ENCODE measurements at regions not wholly inside any gene's neighbourhood (a gene's known extent, or its start where the extent isn't known, plus 50 kb on each side); places are given as distances from the start of the nearest gene placed in this dataset.
A peak's percentile ranks its signal among the peaks of the same experiment; 100 is the strongest.

DNA sequence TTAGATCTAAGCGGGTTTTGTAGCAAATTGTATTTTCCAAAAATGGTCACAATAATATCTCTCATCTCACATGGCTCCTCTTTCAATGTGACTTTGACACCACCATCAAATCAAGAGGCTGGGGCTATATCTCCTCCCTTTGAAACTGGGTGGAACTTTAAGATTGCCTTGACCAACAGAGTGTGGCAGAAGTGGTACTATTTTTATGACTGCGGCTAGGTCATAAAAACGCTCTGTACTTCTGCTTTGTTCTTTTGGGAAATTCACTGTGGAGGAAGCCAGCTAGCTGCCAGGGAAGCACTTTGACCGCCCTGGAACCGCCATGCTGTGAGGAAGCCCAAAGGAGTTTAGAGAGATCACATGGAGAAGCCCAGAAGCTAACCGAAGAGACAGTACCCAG is 50.7 kb upstream of the ACOT11 start:
- no peak overlapping the region for H3K27ac ChIP-seq
- peaks cover 18% of the 10 kb centered on the region; the same call in 1 of the 2 replicates for H3K27me3 ChIP-seq
- H3K36me3 ChIP-seq: no peaks in the 10 kb centered on the region
- H3K4me1 ChIP-seq: no peaks in the 10 kb centered on the region
- no peaks in the 10 kb centered on the region for H3K9me3 ChIP-seq (replicated peaks)
- DNase-seq: no peak
- H3K4me3 ChIP-seq: no peak overlapping the region

DNA sequence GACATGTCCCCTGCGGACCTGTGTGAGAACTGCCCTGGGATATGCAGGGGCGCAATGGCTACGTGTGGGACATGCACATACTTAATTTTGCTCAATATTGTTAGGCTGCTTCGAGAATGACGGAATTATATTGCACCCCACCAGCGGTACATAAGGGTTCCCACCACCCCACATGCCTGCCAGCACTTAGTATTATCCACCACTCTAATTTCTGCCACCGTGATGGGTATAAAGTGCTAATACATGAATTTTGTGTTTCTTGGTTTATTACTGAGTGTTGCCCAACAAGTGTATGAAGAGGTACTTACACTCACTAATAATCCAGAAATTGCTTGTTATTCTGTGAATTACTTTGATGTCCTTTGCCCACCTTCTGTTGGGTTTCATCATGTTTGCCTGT is 52.1 kb upstream of the ACOT11 start:
- no peak for DNase-seq
- no peak overlapping the region for H3K4me3 ChIP-seq
- no peaks in the 10 kb centered on the region for H3K36me3 ChIP-seq
- H3K4me1 ChIP-seq: no peaks in the 10 kb centered on the region
- no peaks in the 10 kb centered on the region for H3K9me3 ChIP-seq (replicated peaks)
- peaks cover 17% of the 10 kb centered on the region; the same call in 1 of the 2 replicates for H3K27me3 ChIP-seq
- H3K27ac ChIP-seq: no peak overlapping the region

DNA sequence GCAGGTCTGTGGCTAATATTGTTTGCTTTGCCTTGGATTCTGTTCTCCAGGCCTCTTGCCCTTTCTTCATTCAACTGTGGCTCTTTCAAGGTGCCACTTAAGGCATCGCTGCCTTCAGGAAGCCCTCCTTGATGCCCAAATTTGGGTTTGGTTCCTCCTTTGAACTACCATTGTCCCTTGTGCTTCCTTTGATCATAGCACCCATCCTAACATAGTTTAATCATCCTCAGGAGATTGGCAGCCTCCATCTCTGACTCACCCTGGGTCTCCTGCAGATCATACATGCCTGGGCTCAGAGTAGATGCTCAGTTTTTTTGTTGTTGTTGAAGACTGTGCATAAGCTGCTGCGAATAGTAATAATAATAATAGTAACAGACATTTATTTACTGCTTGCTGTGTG is 54.4 kb upstream of the ACOT11 start:
- Histone ChIP-seq H3K27me3 (peaks cover 4% of the 10 kb centered on the region; the same call in 1 of the 2 replicates), H3K4me1 (0 out of 2 replicates have a peak, but pooled peaks cover 3% of the 10 kb centered on the region), H3K9me3 (replicated peaks) (no peaks in the 10 kb centered on the region), H3K4me3 (no peak overlapping the region), H3K36me3 (no peaks in the 10 kb centered on the region), H3K27ac (no peak overlapping the region)
- no peak for DNase-seq

DNA sequence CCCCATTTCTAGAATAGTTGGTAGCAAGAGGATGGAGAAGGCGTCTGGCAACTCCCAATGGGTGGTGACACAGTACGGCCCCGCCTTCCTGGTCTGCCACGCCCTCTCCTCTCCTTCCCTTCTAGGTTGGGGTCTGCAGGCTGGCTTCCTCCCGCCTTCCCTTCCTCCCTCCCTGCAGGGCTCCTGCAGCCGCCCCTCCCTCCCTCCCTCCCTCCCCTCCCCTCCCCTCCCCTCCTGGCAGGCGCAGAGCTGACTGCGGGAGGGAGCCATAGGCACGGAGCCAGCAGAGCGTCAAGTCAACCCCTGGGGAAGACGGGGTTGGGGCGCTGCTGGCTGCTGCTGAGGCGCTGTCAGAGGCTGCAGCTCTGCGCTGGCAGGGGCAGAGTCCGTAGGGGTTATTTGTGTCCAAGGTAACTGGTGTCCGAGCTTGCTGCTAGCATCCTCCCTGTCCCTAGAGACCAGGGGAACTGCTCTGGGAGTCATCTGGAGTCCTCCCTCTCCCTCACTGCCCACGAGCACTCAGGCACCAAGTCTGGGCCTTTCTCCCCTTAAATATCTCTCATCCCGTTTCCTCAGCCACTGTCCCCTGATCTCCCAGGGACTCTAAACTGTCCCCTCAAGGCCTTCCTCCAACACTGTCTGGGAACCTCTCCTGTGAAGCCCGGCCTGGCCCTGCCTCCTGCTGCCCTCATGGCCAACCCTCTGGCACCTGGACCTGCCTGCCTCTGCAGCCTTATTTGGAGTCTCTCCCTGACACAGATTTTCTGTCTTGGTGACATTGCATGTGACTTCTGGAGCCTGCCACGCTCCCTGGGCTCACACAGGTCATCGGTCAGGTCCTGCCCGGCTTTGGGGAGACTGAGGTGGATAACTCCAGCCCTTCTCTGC is 57.4 kb upstream of the ACOT11 start:
- DNase-seq: peak; percentile 26 to 47
- no peaks in the 10 kb centered on the region for H3K9me3 ChIP-seq (replicated peaks)
- H3K4me3 ChIP-seq: no peak overlapping the region
- no peaks in the 10 kb centered on the region for H3K27me3 ChIP-seq
- no peak overlapping the region for H3K27ac ChIP-seq
- no peaks in the 10 kb centered on the region for H3K36me3 ChIP-seq
- H3K4me1 ChIP-seq: 0 out of 2 replicates have a peak, but pooled peaks cover 3% of the 10 kb centered on the region

DNA sequence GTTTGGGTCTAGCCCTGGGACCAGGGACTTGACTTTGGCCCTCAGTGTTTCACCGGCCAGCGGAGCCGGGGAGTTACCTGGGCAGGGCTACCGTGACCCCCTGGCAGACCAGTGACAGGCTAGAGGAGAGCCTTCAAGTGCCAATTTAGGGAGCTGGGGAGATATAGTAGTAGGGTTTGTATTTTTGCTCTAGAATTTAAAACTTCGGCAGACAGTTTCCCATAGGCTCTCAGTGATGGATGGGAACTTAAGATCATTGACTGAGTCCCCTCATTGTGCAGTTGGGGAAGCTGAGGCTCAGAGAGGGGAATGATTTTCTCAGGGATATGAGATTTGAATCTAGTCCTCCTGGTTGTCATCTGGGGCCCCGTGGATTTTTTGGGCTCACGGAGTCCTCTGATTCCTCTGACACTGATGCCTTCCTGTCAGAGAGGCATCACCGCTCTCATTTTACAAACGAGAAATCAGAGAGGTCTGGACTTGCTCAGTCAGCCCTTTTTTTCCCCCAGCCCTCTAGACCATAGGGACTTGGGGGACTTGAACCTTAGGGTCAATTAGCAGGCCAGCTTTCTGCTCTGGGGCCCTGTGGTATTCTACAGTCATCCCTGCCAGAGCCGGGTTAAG is 58.3 kb upstream of the ACOT11 start:
- no peak overlapping the region for H3K27ac ChIP-seq

DNA sequence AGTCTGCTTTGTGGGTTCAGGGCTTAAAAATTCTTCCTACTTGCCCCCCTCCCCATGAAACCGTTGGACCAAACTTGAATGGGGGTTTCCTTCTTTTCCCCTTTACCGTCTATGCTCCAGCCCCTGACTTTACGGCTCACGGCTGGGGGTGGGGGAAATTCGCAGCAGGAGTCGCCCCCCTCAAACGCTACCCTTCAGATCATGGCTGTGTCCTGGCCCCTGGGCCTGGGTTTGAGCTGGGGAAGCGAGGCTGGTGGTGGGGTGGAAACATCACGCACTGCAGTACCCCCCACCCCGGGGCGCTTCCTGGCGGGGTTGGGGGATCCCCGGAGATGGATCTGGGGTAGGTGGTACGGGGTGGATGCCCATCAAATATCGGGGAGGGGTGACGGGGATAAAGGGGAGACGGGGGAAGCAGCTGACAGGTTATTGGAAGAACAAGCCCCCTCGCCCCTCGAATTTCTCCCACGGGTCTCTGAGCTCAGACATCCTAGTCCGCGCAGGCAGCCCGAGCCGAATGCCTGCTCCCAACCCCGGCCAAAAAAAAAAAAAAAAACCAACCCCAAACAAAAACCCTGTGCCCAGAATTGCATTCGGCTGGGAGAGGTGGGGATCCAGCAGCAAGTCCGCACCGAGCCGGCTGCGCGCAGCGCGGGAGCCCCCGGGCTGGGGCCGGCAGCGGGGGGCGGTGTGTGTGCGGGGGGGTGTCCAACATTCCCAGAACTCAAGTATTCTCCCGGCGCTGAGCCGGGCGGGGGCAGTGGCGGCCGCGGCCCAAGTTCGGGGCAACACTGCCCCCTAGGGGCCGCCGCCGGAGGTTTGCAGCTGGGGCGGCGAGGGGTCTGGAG is 59.0 kb upstream of the ACOT11 start:
- Histone ChIP-seq H3K36me3 (no peaks in the 10 kb centered on the region), H3K27ac (peak overlapping the region; percentile 44; the same call in 1 of the 2 replicates), H3K4me3 (peak overlapping the region; percentile 57), H3K27me3 (no peaks in the 10 kb centered on the region), H3K4me1 (0 out of 2 replicates have a peak, but pooled peaks cover 3% of the 10 kb centered on the region), H3K9me3 (replicated peaks) (no peaks in the 10 kb centered on the region)
- peak; percentile 72 to 87 for DNase-seq

More for the DNA sequence above, 58.3 kb upstream of the ACOT11 start:
- H3K4me1 ChIP-seq: 0 out of 2 replicates have a peak, but pooled peaks cover 3% of the 10 kb centered on the region
- no peak for DNase-seq
- H3K36me3 ChIP-seq: no peaks in the 10 kb centered on the region
- no peaks in the 10 kb centered on the region for H3K9me3 ChIP-seq (replicated peaks)
- H3K27me3 ChIP-seq: no peaks in the 10 kb centered on the region
- peak overlapping the region; percentile 57 for H3K4me3 ChIP-seq

DNA sequence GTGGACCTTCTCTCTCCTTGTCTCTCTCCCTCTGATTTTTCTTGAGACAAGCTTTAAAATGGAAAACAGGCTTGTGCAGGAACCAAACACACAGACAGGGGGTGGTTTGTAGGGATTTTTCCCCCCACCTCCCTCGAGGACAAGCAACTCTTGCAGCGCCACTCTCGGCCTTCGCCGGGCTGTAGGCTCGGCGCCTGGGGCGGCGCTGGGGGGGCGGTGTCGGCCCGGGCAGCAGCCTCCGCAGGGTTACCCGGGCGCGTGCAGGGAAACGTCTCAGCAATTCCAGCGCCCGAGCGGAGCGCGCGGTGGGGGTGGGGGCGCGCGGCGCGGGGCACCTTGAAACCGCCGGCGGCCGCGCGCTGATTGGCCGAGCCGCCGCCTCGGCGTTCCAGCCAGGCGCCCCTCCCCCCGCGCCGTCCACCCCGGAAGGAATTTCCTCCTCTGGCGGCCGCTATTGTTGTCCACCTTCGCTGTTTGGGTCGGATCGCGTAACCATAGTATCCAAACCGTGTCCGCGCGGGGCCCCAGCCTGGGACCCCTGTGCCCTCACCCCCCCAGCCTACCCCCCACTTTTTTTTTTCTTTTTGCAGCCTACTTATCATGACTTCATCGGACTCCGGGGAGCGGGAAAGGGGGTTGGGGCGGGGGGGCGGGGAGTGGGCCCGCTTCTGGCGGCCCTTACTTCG is 59.8 kb upstream of the ACOT11 start:
- Histone ChIP-seq H3K4me1 (0 out of 2 replicates have a peak, but pooled peaks cover 3% of the 10 kb centered on the region), H3K27ac (no peak overlapping the region; the same call in 1 of the 2 replicates), H3K36me3 (no peaks in the 10 kb centered on the region), H3K9me3 (replicated peaks) (no peaks in the 10 kb centered on the region), H3K4me3 (peak overlapping the region; percentile 57), H3K27me3 (no peaks in the 10 kb centered on the region)
- DNase-seq: peak; percentile 91 to 93

DNA sequence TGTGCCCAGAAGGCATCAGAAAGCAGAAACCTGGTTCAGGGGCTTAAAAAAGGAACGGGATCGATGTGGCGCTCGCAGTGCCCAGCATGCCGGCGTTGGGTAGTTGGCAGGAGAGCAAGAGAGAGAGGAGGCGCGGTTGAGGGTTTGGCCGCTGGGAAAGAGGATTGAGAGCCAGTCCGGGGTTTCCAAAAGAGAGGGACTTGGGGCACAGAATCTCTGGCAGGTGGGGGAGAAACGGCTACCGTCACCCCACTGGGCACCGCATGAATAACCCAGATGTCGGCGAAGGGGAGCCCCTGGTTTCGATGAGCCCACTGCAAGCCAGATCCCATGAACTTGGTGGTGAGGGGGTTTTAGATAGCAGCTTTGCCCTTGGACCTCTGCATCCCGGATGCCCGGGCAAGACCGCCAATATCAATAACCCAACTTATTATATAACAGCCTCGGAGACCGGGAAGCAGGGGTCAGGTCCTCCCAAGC is 60.4 kb upstream of the ACOT11 start:
- Histone ChIP-seq H3K4me1 (0 out of 2 replicates have a peak, but pooled peaks cover 3% of the 10 kb centered on the region), H3K27ac (no peak overlapping the region), H3K27me3 (no peaks in the 10 kb centered on the region), H3K36me3 (no peaks in the 10 kb centered on the region), H3K9me3 (replicated peaks) (no peaks in the 10 kb centered on the region), H3K4me3 (peak overlapping the region; percentile 57)
- peak in 1 of 2 experiments; percentile 46 for DNase-seq

DNA sequence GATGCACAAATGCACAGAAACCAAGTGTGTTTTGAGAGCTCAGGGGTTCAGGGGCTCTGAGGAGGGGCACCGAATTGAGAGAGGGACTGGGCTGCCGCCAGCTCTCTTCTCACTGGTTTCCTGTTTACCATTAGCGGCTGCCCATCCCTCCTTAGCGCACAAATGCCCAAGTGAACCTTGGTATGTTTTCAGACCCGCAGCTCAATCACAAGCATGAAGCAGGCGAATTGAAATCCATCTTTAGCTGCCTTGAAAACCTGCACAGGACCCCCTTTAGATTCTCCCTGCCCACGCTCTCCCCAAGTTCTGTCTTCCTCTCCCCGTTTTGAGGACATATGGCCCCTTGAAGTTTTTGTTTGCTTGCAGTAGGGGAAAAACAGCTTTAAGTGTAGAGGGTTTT is 61.1 kb upstream of the ACOT11 start:
- Histone ChIP-seq H3K4me1 (0 out of 2 replicates have a peak, but pooled peaks cover 3% of the 10 kb centered on the region), H3K36me3 (no peaks in the 10 kb centered on the region), H3K27me3 (no peaks in the 10 kb centered on the region), H3K27ac (no peak overlapping the region), H3K4me3 (no peak overlapping the region; the same call in 1 of the 2 replicates), H3K9me3 (replicated peaks) (no peaks in the 10 kb centered on the region)
- no peak for DNase-seq

DNA sequence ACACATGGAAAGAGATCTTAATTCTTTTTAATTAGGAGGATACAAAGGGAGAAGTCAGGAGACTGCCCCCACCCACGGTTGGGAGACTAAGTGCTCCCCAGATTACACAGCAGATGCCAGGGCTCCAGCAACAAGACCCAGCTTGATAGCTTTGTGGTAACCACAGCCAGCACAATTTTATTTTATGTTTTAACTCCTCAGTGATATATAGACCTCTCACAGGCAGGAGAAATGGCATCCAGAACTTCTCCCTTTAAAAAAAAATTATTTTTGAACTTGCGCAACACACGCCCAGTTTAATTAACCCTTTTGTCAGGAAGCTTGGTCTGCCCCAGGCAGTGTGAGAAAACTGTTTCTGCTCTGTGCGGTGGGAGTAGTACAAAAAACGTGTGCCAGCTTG is 62.6 kb upstream of the ACOT11 start:
- no peak overlapping the region for H3K4me3 ChIP-seq
- H3K27me3 ChIP-seq: no peaks in the 10 kb centered on the region
- H3K36me3 ChIP-seq: no peaks in the 10 kb centered on the region
- peaks cover 12% of the 10 kb centered on the region for H3K4me1 ChIP-seq
- DNase-seq: no peak
- no peaks in the 10 kb centered on the region for H3K9me3 ChIP-seq (replicated peaks)
- H3K27ac ChIP-seq: no peak overlapping the region

DNA sequence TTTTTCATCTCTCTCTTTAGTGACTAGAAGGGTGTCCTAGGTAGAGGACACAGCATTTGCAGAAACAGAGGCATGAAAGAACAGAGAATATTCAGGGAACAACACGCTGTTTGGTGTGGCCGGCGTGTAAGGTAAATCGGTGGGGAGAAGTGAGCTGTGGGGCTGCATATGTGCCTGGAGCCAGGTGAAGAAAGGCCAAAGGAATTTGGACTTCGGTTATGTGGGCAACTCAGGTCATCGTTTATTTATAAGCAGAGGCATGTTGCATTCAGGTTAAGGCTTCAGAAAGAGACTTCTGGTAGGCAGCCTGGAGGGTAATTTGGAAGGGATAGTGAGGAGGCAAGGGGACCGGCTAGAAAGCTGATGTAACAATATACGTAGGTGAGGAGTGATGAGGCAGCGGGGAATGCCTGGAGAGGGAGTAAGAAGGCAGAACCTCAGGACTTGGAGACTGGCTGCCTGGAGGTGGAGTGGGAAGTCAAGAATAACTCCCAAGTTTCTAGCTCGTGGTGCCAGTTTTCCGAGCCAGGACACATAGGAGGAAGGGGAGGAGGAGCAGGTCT is 64.1 kb upstream of the ACOT11 start:
- Histone ChIP-seq H3K4me1 (peaks cover 15% of the 10 kb centered on the region), H3K9me3 (replicated peaks) (no peaks in the 10 kb centered on the region), H3K4me3 (no peak overlapping the region), H3K27me3 (no peaks in the 10 kb centered on the region), H3K36me3 (no peaks in the 10 kb centered on the region), H3K27ac (no peak overlapping the region)
- no peak for DNase-seq

DNA sequence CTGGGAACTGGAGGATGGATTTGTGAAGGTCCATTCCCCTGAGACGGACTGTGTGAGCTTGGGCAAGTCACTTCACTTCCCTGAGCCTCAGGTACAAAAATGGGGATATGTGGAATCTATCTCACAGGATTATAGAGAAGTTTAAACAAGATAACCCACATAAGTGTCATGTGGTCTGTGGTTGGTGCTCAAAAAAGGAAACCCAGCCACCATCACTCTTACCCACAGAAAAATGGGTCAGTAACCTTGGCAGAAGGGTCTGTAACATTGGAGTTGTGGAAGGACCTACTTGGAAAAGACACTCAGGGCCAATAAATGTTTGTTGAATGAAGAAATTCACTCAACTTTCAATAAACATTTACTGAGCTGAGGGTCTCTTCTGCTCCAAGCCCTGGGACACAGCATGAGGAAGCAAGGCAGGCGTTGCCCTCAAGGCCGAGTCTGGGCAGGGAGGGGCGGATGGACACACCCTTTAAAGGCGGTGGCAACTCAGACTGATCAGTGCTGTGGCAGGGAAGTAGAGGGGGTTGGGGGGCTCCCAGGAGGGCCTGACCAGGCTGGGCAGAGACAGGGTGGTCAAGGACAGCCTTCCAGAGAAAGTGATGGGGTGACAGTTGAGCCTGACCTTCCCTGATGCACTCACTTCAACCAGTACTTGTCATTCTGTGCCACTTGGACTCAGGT is 66.7 kb upstream of the ACOT11 start:
- Histone ChIP-seq H3K27ac (no peak overlapping the region), H3K27me3 (peaks cover 2% of the 10 kb centered on the region; the same call in 1 of the 2 replicates)

DNA sequence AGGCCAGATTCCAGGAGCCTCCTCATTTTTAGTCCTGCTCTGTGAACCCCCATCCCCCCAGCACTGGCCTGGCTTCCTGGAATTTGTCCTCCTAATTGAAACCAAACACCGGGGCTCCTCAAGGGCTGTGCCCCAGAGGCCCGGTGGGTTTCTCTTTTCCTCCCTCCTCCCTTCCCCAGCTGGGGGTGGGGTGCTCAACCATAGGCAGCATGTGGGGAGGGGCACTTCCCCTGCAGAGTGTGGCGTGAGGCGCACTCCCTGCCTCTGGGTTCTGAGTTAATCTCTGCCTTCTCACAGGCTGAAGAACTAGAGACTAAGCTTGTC is 67.5 kb upstream of the ACOT11 start:
- Histone ChIP-seq H3K27me3 (peaks cover 5% of the 10 kb centered on the region; the same call in 1 of the 2 replicates), H3K36me3 (no peaks in the 10 kb centered on the region), H3K27ac (no peak overlapping the region), H3K4me3 (no peak overlapping the region), H3K9me3 (replicated peaks) (no peaks in the 10 kb centered on the region), H3K4me1 (peaks cover 19% of the 10 kb centered on the region)
- peak; percentile 44 to 65 for DNase-seq

More for the DNA sequence above, 66.7 kb upstream of the ACOT11 start:
- Histone ChIP-seq H3K36me3 (no peaks in the 10 kb centered on the region), H3K9me3 (replicated peaks) (no peaks in the 10 kb centered on the region), H3K4me1 (peaks cover 15% of the 10 kb centered on the region), H3K4me3 (no peak overlapping the region)
- no peak for DNase-seq
